Brain microvascular endothelial cell (primary cell): ENCODE measurements at regions not wholly inside any gene's neighbourhood (a gene's known extent, or its start where the extent isn't known, plus 50 kb on each side); places are given as distances from the start of the nearest gene placed in this dataset.

Experiments
- DNase-seq: peaks from one replicate; pipeline ENCODE4 v3.0.0-alpha.2; 2020
- H3K27ac ChIP-seq: fragments of 250-450 bp; sonication (Bioruptor Pico); 2 replicates; pipeline ENCODE4 v1.5.1; 2020; ENCODE audit warnings: mild to moderate bottlenecking, moderate library complexity
- H3K27me3 ChIP-seq: fragments of 250-450 bp; sonication (Bioruptor Pico); replicated peaks from 2 replicates; pipeline ENCODE4 v1.5.1; 2020; ENCODE audit warnings: mild to moderate bottlenecking
- H3K36me3 ChIP-seq: fragments of 250-450 bp; sonication (Bioruptor Pico); replicated peaks from 2 replicates; pipeline ENCODE4 v1.5.1; 2020; ENCODE audit warnings: mild to moderate bottlenecking
- H3K4me3 ChIP-seq: 2 replicates; pipeline ENCODE4 v1.5.1; 2011; ENCODE audit warnings: low read depth, mild to moderate bottlenecking, control low read depth, low read length, moderate library complexity
- in situ Hi-C: cut with HindIII; loops from 2 replicates; pipeline ENCODE4 v1.10.0; 2017; ENCODE audit warnings: low sequenced_read_pairs, low pct_ligation_motif_present
- TF ChIP-seq, protein P1 (sequence below): IDR thresholded peaks from 2 replicates; pipeline ENCODE4 v1.5.1; 2011; ENCODE audit warnings: low read depth, mild to moderate bottlenecking, moderate library complexity, low read length, control low read depth, inconsistent platforms; ENCODE audit errors: missing control alignments

DNA sequence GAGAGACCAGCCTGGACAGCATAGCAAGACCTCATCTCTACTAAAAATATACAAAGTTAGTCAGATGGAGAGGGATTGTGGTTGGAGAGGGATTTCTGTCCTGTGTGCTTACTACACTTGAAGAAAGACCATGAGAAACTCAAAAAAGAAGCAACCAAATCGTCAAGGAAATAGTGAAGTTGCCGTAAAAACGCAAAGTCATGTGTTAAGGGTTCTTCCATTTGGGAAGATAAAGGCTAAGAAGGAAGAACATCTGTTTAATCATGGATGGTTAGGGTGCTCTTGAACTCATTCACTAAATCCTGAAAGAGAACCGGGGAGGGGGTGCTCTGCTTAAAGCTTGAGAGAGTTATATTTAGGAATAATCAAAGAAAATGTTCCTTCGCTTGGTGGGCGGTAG, 59.8 kb upstream of the KDM7A start:
- H3K27ac ChIP-seq = no peak overlapping the region
- in situ Hi-C loops = no loop called here

DNA sequence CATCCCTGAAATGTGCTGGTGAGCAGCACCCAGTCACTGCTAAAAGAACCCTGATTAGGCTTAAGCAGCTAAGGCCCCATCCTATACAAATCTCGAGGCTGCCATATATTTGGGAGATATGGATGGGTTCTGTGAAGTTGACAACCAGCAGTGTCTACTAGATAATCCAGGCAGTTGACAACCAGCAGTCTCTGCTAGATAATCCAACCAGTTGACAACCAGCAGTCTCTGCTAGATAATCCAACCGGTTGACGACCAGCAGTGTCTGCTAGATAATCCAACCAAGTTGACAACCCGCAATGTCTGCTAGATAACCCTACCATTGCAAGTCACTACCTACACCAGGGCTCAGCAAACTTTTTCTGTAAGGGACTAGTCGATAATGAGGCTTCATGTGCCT, 58.3 kb upstream of the KDM7A start:
- TF ChIP-seq, protein P1, sequence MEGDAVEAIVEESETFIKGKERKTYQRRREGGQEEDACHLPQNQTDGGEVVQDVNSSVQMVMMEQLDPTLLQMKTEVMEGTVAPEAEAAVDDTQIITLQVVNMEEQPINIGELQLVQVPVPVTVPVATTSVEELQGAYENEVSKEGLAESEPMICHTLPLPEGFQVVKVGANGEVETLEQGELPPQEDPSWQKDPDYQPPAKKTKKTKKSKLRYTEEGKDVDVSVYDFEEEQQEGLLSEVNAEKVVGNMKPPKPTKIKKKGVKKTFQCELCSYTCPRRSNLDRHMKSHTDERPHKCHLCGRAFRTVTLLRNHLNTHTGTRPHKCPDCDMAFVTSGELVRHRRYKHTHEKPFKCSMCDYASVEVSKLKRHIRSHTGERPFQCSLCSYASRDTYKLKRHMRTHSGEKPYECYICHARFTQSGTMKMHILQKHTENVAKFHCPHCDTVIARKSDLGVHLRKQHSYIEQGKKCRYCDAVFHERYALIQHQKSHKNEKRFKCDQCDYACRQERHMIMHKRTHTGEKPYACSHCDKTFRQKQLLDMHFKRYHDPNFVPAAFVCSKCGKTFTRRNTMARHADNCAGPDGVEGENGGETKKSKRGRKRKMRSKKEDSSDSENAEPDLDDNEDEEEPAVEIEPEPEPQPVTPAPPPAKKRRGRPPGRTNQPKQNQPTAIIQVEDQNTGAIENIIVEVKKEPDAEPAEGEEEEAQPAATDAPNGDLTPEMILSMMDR = no peak
- in situ Hi-C loops = no loop called here
- no peak for DNase-seq
- Histone ChIP-seq H3K36me3 (no peaks in the 10 kb centered on the region), H3K27me3 (peaks cover 23% of the 10 kb centered on the region), H3K27ac (no peak overlapping the region), H3K4me3 (no peak overlapping the region)

More for the DNA sequence above, 59.8 kb upstream of the KDM7A start:
- Histone ChIP-seq H3K4me3 (no peak overlapping the region), H3K36me3 (no peaks in the 10 kb centered on the region), H3K27me3 (peaks cover 12% of the 10 kb centered on the region)
- DNase-seq = no peak
- TF ChIP-seq, protein P1 = no peak

DNA sequence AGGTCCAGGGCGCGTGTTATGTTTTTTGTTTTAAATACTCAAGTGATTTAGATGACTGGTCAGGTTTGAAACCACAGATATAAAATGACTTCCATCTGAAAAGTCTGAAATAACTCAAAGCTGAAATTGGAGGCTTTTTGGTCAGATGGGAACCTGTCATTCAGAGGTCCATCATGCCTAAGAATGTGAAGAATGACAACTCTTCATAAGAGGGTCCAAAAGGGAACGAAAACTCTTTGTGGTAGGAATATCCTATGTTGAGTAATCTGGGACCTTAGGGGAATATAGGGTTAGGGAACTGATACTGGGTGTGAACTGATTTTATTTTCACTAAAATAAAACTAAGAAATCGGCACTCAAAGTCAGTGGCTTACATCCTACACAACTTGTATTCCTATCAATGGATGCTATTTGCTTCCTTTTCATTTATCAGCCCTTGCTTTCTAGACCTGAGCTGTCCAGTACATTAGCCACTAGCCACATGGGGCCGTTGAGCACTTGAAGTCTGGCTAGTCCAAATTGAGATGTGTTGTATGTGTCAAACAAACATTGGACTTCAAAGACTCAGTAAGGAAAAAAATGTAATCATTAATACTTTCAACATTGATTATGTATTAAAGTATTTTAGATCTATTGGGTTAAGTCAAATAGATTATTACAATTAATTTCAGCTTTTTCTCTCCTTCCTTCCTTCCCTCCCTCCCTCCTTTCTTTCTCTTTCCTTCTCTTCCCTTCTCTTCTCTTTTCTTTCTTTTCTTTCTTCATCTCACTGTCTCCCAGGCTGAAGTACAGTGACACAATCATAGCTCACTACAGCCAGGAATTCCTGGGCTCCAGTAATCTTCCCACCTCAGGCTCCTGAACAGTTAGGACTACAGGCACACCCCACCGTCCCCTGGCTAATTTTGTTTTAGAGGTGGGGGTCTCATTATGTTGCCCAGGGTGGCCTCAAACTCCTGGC, 56.5 kb upstream of the KDM7A start:
- DNase-seq = no peak
- peaks cover 28% of the 10 kb centered on the region for H3K27me3 ChIP-seq
- H3K36me3 ChIP-seq = no peaks in the 10 kb centered on the region
- no peak overlapping the region for H3K4me3 ChIP-seq
- in situ Hi-C loops = no loop called here
- TF ChIP-seq, protein P1 = no peak
- H3K27ac ChIP-seq = no peak overlapping the region

DNA sequence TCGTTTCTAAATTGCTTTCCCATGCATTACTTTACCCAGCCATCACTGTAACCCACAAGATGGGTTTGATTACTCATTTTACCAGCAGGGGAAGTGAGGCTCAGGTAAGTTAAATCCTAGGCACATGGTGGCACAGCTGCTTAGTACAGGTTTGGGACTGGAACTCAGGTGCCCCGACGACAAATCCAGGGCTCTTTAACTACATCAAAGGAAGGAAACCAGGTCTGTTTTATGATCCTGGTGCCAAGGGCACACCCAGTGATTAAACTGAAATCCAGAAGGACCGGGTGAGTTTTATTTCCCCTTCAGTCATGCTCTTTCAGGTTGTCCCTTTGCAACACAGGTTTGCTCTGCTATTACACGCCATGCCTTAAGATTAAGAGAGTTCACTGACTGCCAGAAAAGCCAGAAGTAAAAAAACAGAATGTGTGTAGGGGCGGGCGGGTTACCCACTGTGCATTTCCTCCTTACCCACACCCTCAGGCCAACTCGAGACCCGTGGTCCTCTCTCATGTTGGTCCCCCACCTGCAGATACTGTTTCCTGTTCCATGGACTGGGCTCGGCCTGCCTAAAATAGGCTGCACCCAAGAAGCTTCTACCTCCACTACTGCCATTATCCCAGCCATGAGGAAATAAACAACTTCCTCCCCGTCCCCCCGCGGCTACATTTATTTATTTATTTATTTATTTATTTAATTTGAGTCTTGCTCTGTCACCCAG, 55.1 kb upstream of the KDM7A start:
- in situ Hi-C loops = no loop called here

DNA sequence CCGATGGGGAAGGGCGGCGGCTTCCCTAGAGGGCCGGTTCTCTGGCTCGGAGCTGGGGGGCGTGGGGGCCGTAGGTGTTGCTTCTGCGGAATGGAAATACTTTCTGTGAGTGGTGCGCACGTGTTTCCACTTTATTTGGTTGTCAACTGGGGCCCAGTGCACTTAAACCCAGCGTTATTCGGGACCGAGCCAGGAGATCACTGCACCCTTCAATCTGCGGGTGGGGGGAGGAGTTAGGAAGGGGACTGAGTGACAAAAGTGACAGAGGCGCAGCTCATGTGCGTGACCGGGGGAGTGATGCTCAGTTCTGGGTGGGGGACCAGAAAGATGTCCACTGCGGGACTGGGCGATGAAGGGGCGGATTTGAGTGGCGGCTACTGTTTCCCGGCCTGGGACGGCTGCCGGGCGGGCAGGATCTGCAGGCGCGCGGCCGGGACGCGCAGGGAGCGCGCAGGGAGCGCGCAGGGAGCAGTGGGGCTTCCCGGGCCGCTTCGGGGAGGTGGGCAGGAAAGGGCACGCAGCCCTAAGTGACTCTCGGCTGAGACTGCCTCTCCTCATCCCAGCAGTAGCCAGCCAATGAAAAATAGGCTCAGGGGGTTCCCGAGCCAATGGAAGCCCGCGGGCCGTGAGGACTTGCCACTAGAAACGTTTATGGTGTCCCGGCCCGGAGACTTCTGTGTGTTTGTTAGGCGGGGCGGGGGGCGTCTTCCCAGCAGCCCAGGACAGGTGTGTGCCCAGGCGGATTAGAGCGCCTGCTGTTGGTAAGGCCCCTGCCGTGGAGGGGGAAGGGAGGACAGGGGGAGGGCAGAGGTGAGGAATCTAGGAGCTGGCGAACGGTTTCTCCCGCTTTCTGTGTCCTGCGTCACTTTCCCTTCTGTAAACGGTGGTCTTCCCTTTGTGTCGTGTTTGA, 54.3 kb upstream of the KDM7A start:
- TF ChIP-seq, protein P1 = no peak
- no peak overlapping the region for H3K27ac ChIP-seq
- DNase-seq = peak; percentile 29
- H3K4me3 ChIP-seq = peak overlapping the region; percentile 56
- in situ Hi-C loops = no loop called here
- H3K27me3 ChIP-seq = peaks cover 24% of the 10 kb centered on the region
- H3K36me3 ChIP-seq = no peaks in the 10 kb centered on the region

More for the DNA sequence above, 55.1 kb upstream of the KDM7A start:
- H3K36me3 ChIP-seq = no peaks in the 10 kb centered on the region
- peaks cover 28% of the 10 kb centered on the region for H3K27me3 ChIP-seq
- TF ChIP-seq, protein P1 = no peak
- H3K4me3 ChIP-seq = no peak overlapping the region
- DNase-seq = no peak
- no peak overlapping the region for H3K27ac ChIP-seq
